ENCODE measurements at regions not wholly inside any gene's neighbourhood (a gene's known extent, or its start where the extent isn't known, plus 50 kb on each side); places are given as distances from the start of the nearest gene placed in this dataset.

DNA sequence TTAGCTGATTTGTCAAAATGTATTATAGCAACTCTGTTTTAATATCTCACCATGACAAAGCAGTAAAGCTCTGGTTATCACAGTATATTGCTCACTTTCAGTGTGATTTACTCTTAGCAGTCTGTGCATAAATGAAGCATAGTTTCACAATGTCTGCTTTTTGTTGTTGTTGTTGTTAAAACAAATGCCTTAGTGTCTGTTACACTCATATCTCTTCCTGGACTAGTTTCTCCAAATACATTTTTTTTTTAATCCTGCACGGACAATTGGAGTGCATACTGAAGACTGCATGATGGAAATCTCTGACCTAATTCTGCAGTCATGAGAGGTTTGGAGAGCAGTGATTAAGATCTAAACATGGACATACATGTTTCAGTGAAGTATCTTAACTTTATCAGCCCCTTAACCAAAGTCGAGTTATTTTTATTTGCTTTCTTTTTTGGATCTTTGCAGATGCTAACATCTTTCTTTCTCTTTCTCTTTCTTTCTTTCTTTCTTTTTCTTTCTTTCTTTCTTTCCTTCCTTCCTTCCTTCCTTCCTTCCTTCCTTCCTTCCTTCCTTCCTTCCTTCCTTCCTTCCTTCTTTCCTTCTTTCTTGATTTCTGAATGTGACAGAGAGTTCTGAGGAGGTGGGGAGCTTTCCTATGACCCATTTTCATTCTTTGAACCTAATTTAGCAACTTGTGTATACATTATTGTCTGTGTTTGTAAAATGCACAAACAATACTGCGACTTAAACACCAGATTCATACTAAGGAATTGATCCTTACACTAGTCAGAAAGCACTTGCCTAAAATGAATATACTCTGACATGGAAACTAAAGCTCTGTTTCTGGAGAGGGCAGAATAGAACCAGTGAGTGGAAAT is 161.5 kb upstream of the AGR3 start:
- no peak for TF ChIP-seq CTCF (IDR thresholded peaks at IDR 0.05)
- no peak for TF ChIP-seq POLR2A (IDR thresholded peaks at IDR 0.05)
